Caki2 (cell line): ENCODE measurements at regions not wholly inside any gene's neighbourhood (a gene's known extent, or its start where the extent isn't known, plus 50 kb on each side); places are given as distances from the start of the nearest gene placed in this dataset.

Experiments used
- DNase-seq: peaks from one replicate; pipeline ENCODE4 v3.0.0-alpha.2; 2015; ENCODE audit warnings: low read depth
- in situ Hi-C: cut with HindIII; loops from 2 replicates; pipeline ENCODE4 v1.10.0; 2016; ENCODE audit warnings: low sequenced_read_pairs, low pct_unique_long_range_greater_than_20kb, mixed read lengths

GRCh38 chr6:66993272-66993671 is 1286.2 kb upstream of the EYS start:
- DNase-seq: no peak
- in situ Hi-C loops: no loop called here

- in situ Hi-C loops: no loop called here
- DNase-seq: no peak
Measured at GRCh38 chr6:66992660-66993059, 1285.6 kb upstream of the EYS start.

DNA sequence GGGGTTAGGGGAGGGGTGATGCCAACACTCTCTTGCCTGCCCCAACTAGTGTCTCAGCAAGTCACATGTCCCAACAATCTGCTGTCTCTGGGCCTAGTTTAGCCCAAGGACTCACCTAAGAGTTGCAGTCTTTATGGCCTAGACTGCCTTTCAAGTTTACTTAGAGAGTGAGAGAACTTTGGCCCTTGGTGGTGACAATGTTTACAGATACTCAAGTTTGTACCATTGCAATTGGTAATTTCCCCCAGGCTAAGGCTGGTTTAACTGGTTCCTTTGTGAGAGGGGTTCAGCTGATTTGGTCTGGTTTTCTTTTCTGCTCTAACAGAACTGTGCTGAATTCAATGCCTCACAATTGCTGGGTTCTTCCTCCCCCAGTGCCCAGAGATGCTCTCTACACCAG is 1279.9 kb upstream of the EYS start:
- in situ Hi-C loops: no loop called here
- DNase-seq: no peak

DNA sequence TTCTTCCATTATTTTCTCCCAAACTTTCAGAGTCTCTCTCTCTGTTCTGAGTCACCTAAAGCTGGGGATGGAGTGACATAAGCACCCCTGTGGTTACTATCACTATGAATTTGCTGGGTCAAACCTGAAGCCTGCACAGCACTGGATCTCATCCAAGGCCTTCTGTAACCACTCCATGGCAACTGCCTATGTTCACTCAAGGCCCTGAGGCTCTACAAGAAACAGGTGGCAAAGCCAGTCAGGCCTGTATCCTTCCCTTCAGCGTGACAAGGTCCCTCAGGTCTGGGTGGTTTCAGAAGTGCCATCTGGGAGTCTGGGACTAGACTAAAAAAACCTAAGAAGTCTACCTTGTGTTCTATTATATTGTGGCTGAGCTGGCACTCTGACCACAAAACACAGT is 1278.8 kb upstream of the EYS start:
- no peak for DNase-seq
- in situ Hi-C loops: no loop called here

- DNase-seq: no peak
Measured at GRCh38 chr6:66970373-66970772, 1263.3 kb upstream of the EYS start.

DNA sequence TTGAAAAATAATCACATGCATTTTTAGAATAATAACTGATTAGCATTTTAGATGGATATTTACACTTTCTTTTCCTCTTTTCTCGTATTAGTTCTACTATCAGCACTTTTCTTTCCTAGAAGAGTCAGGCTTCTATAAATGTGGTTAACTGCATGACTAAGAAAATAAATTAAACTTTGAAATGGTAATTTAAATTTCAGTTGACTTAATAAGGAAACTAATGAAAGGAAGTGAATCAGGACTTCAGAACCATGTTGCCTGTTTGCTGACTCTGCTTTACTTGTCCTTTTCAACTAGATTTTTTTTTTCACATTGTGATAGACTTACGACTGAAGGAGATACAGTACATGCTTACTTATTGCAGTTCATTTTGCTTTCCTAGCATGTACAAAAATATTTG is 1258.2 kb upstream of the EYS start:
- DNase-seq: no peak
- in situ Hi-C loops: no loop called here

More at GRCh38 chr6:66970373-66970772, 1263.3 kb upstream of the EYS start:
- in situ Hi-C loops: no loop called here

- in situ Hi-C loops: no loop called here
- no peak for DNase-seq
Measured at GRCh38 chr6:66964216-66964615, 1257.2 kb upstream of the EYS start.

- in situ Hi-C loops: no loop called here
- DNase-seq: no peak
Measured at GRCh38 chr6:66962082-66962481, 1255.1 kb upstream of the EYS start.

DNA sequence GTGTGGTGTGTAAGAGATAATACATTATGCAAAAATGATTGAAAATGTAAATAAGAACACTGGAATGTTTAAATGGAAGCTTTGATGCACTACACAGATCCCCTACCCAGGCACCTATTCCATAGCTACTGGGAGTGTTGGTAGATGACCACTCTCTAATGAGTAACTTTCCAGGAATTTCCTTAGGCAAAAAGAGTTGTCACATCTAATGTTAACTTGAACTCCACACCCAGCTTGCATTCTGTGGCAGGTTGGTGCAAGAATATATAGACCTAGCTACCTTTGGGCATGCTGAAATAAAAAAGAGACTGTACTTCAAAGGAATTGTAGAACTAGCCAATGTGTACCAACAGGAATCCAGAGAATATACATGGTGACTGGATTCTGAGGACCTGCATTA is 1254.2 kb upstream of the EYS start:
- no peak for DNase-seq
- in situ Hi-C loops: no loop called here

GRCh38 chr6:66949191-66949661 is 1242.2 kb upstream of the EYS start:
- no peak for DNase-seq
- in situ Hi-C loops: no loop called here

GRCh38 chr6:66948106-66948505 is 1241.1 kb upstream of the EYS start:
- no peak for DNase-seq
- in situ Hi-C loops: no loop called here

DNA sequence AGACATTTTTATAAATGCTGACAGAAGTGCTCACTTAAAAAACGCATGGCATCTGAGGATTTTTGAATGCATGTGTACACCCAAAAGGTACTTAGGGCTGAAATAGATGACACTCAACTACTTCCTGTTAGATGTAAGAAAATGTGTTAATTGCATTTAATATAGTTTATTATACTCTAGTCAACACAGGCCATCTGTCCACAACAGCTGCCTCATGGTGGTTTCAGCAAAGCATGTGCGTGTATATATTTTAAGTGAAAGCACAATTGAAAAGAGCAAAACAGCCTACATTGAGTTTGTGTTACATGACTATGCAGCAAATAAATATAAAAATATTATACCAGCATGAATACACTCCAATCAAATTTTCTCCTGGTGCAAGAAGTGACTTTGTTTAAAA is 1233.0 kb upstream of the EYS start:
- in situ Hi-C loops: no loop called here

DNA sequence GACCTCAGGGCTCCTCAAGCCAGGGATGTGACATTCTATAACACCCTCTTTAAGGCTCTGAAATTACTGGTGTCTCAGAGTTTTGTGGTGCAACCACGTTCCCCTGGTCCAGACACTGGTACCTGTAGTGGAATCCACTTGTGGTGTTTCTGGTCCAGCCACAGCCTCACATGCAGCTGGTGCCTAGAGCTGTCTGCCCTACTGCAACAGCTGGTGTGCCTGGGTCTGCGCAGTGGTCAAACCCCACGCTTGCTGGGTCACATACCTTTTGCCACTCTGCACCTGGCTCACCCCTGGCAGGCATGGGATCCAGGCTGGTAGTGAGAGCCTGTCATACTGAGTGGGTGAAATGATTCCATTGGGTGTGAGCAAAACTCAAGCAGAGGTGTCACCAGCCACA is 1230.2 kb upstream of the EYS start:
- DNase-seq: no peak
- in situ Hi-C loops: no loop called here

More for the DNA sequence above, 1233.0 kb upstream of the EYS start:
- no peak for DNase-seq

DNA sequence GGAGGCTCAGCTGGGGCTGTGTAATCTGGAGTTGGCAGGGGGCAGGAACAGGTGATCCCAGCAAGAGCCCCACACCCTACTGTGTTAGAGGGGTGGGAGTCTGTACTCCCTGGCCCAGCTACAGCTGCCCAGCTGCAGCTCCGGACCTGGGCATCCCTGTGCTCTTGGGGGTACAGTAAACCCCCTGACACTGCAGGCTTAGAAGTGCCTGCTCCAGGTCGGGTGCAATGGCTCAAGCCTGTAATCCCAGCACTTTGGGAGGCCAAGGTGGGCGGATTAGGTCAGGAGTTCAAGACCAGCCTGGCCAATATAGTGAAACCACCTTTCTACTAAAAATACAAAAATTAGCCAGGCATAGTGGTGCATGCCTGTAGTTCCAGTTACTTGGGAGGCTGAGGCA is 1228.6 kb upstream of the EYS start:
- in situ Hi-C loops: no loop called here

DNA sequence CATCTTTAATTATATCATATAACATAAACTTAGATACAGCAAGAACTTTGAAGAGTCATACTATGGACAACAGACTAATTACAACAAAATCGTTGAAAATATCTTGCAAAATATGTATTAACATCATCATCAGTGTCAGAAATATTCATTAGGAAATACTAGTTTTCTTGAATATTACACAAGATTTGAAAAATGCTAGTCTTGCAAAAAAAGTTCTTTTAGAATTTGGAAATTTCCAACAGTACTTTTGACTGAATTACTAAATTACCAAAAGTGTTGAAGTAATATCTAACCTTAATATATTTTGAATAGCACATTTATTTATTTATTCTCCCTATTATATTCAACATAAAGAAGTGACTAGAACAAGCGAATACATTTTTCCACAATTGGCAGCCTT is 1224.8 kb upstream of the EYS start:
- in situ Hi-C loops: no loop called here
- DNase-seq: no peak

More for the DNA sequence above, 1228.6 kb upstream of the EYS start:
- DNase-seq: no peak

GRCh38 chr6:66930559-66931290 is 1223.7 kb upstream of the EYS start:
- in situ Hi-C loops: no loop called here
- no peak for DNase-seq

GRCh38 chr6:66926060-66926459 is 1219.0 kb upstream of the EYS start:
- DNase-seq: no peak
- in situ Hi-C loops: no loop called here

- in situ Hi-C loops: no loop called here
Measured at GRCh38 chr6:66913657-66914056, 1206.6 kb upstream of the EYS start.

GRCh38 chr6:66902457-66902856 is 1195.4 kb upstream of the EYS start:
- in situ Hi-C loops: no loop called here
- DNase-seq: no peak

More at GRCh38 chr6:66913657-66914056, 1206.6 kb upstream of the EYS start:
- no peak for DNase-seq
